Sigmoid colon (tissue), 4 donors: ENCODE measurements at regions not wholly inside any gene's neighbourhood (a gene's known extent, or its start where the extent isn't known, plus 50 kb on each side); places are given as distances from the start of the nearest gene placed in this dataset.

Source experiments
- CTCF ChIP-seq, 4 experiments: fragments of 450-650 bp in 3 of 4; fragments of 200-600 bp in 1 of 4; IDR thresholded peaks; one replicate each; pipeline ENCODE4 v1.5.1; 2016 to 2019; ENCODE audit warnings: antibody characterized with exemption in 4 of 4, mild to moderate bottlenecking in 3 of 4, moderate library complexity in 2 of 4
- POLR2AphosphoS5 ChIP-seq, 4 donors: sonication (generic); formaldehyde crosslinking; IDR thresholded peaks; one replicate each; pipeline ENCODE4 v1.6.1; 2017; ENCODE audit warnings: antibody characterized with exemption in 4 of 4

GRCh38 chr17:77568540-77568939 lies 390.0 kb upstream of the TNRC6C start:
- TF ChIP-seq CTCF (IDR thresholded peaks at IDR 0.05) (no peak), POLR2AphosphoS5 (IDR thresholded peaks at IDR 0.05) (no peak)
